GM23338 (cell line): ENCODE measurements at regions not wholly inside any gene's neighbourhood (a gene's known extent, or its start where the extent isn't known, plus 50 kb on each side); places are given as distances from the start of the nearest gene placed in this dataset.

Source experiments
- CTCF ChIP-seq, 2 experiments: fragments of 200-600 bp in 1 of 2; sonication (generic) in 1 of 2; conservative IDR thresholded peaks; 2 replicates each; pipeline versions ENCODE4 v1.5.1 to v1.6.1; 2016 to 2017; ENCODE audit warnings: antibody characterized with exemption in 2 of 2, low read depth in 2 of 2, mild to moderate bottlenecking in 2 of 2, moderate library complexity in 1 of 2
- EZH2 ChIP-seq: fragments of 200-600 bp; sonication (generic); IDR thresholded peaks from one replicate; pipeline ENCODE4 v1.8.0; 2017; ENCODE audit warnings: antibody characterized with exemption, mild to moderate bottlenecking, low read depth; ENCODE audit not compliant: unreplicated experiment
- EZH2phosphoT487 ChIP-seq: fragments of 200-600 bp; sonication (generic); IDR thresholded peaks from one replicate; pipeline ENCODE4 v1.8.1; 2018; ENCODE audit warnings: antibody characterized with exemption; ENCODE audit not compliant: unreplicated experiment

- TF ChIP-seq CTCF (conservative IDR thresholded peaks at IDR 0.05; ENCODE audit: low read depth in 2 of 2) (no peak), EZH2 (no peak), EZH2phosphoT487 (no peak)
Observed at GRCh38 chr15:96629511-96629910, 299.0 kb downstream of the NR2F2 start.
